Stimulated activated CD8-positive, alpha-beta memory T cell treated with anti-CD3 and anti-CD28 coated beads, Interleukin-4, amount 100 ng/mL, for 1 hour (primary cell): ENCODE measurements at regions not wholly inside any gene's neighbourhood (a gene's known extent, or its start where the extent isn't known, plus 50 kb on each side); places are given as distances from the start of the nearest gene placed in this dataset.
"Not testable (repeated sequence)": the region's sequence is repeated elsewhere in the genome, so short reads cannot be mapped to it uniquely, and the experiment has no call there.

Experiments used
- DNase-seq, 2 donors: peaks; one replicate each; pipeline ENCODE4 v3.0.0-alpha.2; 2020; ENCODE audit warnings: low read depth in 2 of 2, low spot score in 1 of 2

DNA sequence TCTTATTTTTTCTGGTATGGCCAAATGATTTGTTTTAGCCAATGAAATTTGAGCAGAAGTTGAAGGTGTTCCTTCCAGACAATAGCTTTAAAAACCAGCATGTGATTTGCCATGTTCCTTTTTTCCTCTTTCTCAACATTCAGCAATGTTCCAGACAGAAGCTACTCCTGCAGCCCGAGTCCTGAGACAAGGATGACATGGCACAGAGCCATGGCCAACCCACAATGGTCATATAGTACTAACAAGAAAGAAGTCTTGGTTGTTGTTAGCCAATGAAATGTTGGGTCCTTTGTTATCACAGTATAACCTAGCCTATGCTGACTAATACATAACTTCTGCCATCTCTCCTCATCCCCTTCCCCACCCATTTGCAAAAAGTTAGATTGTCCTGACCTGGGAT, 211.1 kb upstream of the STT3B start:
- no peak for DNase-seq

DNA sequence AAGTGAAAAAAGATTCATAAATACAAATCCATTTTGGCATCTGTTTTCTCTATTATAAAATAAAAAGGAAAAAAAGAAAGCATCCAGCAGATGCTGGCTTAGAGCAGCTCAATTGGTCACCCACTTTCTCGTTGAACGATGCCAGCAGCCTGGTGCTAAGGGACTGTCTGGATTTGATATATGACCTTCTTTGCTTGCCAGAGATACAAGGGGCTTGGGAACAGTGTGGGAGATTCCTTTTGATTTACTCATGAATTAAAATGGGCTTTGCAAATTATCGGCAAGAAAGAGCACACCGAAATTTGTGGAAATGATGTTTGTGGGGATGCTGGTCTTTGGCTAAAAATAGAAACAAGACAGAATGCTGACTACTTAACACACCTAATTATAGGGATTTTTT, 210.3 kb upstream of the STT3B start:
- DNase-seq = no peak

DNA sequence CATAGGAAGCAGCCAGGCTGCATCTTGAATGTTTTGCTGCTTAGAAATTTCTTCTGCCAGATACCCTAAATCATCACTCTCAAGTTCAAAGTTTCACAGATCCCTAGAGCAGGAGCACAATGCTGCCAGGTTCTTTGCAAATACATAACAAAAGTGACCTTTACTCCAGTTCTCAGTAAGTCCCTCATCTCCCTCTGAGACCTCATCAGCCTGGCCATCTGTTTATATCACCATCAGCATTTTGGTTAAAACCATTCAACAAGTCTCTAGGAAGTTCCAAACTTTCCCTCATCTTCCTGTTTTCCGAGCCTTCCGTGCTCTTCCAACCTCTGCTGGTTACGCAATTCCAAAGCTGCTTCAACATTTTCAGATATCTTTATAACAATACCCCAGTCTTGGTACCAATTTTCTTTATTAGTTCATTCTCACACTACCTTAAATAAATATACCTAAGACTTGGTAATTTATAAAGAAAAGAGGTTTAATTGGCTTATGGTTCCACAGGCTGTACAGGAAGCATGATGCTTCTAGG, 204.8 kb upstream of the STT3B start:
- not testable (repeated sequence) for DNase-seq

DNA sequence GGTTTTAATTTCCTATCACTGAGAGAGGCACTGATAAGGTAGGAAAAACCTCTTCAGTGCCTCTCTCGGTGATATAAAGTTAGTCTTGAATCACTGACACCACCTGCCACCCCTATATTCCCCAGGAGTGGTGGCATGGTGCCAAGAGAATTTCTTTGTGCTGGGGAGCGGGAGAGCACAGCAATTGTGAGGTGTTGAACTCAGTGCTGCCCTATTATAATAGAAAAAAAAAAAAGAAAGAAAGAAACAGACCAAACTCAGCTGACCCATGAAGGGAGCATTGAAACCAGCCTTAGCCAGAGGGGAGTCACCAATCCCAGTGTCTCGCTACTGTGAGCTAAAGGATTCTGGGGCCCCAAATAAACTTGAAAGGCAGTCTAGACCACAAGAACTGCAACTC, 201.4 kb upstream of the STT3B start:
- DNase-seq = no peak

DNA sequence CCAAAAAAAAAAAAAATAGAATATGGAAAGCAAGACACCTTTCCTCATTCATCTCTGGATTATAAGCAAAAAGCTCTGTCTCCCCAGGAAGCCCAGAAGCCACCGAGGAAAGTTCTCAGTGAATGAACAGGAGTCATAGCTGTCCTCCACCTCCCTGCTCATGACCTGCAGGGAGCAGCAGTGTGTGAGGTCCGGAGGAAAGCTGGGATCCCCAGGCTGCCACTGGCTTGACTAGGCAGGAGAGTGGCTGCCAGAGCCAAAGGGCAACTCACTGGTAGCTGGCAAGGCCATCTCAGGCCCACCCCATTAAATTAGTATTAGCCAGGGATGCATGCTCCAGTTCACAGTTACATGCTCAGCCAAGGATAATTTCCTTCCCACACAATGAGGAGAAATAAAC, 191.6 kb upstream of the STT3B start:
- DNase-seq = no peak

DNA sequence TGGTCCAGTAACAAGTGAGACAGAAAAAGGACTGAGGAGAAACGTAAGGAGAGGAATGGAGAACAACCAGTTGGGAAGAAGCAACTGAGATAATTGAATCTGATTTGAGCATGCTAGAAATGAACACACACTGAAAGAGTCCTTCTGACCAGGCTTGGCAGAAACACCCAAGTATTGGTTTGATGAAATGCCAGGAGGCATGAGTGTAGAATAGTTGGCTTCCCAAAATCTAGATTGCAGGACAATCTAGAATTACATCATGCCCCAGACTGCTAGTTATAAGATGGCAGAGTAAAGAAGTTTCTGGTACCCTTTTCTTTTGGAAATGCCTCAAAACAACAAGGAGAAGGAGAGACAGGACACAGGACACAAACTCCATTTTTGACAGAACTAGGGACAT, 189.7 kb upstream of the STT3B start:
- no peak for DNase-seq

DNA sequence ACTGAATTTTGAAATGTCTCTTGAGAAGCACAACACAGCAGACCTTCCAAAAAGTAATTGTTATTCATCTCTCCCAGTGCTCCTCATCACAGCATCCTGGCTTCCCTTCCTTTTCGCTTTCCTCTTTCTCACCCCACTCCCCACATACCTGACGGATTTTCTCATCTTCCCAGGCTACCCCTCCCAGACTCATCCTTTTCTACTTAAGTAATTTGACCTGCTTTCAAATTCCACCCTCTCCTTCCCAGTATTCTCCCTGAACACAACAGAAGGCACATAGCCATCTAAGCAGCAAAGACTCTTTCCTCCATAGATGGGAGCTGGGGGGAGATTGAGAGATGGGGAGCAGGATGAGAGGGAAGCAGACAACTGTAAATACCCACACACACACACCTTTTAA, 187.1 kb upstream of the STT3B start:
- DNase-seq = no peak

DNA sequence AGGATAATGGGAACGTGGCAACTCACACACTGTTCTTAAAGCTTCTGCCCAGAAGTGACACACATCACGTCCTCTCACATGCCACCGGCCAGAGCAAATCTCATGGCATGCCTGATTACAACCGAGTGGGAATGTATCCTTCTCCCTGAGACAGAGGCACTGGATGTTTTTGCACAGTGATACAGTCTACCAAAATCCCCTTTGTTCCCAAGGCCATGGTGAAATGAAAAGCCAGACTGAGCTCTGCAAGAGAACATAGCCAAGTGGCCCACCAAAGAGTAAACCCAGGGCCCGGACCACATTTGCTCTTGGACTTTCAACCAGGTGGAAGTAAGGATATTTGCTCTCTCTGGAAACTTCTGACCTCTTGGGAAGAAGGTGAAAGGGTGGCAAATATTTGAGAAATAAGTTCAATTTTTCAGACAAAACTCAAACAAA, 186.2 kb upstream of the STT3B start:
- no peak for DNase-seq

DNA sequence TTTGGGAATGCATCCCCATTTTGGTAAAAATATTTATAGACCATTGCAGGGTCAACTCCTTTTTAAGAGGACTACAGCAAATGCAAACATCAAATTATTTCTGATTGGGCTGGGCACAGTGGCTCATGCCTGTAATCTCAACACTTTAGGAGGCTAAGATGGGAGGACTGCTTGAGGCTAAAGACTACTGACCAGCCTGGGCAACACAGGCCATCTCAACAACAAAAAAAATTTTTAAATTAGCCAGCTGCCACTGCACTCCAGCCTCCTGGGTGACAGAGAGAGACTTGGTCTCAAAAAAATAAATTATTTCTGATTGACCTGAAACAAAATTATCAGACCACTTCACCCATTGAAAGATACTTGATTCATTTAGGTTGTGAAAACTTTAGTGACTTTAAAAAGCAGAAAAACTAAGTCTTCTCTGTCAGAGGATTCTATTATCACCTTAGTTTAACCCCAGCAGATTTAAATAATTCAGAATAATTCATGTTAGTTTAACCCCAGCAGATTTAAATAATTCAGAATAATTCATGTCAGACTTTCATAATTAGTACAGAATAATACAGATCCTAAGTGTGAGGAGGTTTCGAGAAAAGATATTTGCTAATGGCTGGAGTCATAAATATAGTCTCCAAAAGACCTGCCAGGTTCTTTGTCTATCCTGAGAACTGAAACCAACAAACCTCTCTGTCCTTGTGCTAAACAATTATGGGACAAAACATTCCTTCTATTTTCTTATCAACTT, 183.6 kb upstream of the STT3B start:
- DNase-seq = no peak

DNA sequence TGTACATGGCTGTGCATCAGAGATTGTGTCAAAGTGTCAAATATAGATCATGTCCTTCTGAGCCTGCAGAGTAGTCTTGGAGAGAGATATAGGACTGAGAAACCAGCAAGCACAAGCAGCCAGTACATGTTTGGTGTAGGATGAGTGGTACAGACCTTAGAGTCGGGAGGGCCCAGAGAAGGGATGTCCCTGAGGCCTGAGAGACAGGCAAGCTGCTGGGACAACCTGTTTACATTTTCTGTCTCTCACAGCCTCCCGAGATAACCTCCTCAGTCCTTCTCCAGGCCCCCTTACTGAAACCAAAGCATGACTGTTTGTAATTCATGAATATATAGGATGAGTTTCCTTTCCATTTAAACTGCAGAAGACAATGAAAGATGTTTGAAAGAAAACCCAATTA, 182.4 kb upstream of the STT3B start:
- no peak for DNase-seq

DNA sequence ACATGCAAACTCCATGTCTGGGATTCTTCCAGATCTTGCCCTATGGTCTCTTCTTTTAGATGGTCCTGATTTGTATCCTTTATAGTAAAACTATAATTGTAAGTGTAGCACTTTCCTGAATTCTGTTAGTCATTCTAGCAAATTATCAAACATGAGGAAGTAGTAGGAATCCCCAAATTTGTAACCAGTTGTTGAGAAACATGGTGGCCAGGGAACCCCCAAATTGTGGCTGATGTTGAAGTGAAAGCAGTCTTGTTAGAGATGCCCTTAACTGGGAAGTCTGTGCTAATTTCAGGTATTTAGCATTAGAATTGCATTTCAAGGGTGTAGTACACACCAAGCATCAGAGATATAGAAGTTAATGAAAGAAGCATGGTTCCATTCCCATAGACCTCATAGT, 180.4 kb upstream of the STT3B start:
- DNase-seq = no peak

DNA sequence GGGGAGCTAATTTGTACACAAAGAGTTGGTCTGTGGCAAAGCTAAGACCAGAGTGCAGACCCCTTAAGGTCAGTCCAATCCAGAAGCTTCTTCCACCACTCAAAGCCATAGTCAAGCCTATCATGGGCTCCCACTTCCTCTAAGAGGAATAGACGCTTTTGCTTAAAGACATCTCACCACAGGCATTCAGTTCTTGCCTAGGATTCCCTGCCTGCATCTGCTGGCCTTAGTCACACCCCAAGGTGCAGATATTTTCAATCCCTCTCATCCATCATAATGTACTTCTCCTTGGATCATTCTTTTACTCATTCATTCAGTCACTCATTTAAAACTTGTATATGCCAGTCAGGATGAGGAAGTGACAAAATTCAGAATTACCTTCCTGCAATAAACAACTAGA, 179.6 kb upstream of the STT3B start:
- DNase-seq = no peak

DNA sequence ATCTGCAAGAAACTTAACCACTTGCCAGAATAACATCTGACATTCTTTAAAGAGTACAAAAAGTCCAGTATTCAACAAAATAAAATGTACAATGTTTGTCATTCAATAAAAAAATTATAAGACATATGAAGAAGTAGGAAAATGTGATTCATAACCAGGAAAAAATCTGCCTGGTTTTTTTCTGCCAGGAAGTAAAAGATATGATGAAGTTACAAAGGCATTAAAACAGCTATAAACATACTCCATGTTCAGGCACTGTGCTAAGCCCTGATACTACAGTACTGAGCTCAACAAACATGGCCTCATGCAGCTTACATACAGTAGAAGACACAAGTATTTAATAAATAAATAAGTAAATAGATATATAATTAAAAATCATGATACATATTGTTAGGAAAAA, 178.4 kb upstream of the STT3B start:
- DNase-seq = no peak

DNA sequence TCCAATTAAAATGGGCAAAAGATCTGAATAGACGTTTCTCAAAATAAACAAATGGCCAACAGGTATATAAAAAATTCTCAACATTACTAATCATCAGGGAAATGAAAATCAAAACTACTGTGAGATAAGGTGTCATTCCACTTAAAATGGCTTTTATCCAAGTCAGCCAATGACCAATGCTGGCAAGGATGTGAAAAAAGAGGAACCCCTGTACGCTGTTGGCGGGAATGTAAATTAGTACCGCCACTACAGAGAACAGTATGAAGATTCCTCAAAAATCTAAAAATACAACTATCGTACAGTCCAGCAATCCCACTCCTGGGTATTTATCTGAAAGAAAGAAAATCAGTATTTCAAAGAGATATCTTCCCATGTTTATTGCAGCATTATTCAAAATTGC, 176.9 kb upstream of the STT3B start:
- no peak for DNase-seq

DNA sequence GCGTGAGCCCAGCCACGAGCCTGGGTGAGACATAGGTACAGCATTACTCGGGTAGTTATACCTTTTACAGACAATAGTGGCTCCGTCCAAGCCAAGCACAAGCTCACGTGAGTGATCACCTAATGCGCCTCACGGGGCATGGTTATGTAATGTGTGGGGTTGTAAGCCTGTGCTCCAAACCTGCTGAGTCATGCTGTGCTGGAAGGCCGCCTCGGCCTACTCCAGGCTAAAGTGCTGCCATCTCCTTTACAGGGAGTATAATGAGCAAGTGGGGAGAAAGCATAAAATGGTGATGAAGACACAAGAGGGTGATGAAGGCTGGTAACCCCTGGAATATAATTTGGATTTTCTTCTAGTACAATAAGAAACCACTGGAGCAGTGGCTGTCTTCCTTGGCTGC, 175.8 kb upstream of the STT3B start:
- DNase-seq = no peak

DNA sequence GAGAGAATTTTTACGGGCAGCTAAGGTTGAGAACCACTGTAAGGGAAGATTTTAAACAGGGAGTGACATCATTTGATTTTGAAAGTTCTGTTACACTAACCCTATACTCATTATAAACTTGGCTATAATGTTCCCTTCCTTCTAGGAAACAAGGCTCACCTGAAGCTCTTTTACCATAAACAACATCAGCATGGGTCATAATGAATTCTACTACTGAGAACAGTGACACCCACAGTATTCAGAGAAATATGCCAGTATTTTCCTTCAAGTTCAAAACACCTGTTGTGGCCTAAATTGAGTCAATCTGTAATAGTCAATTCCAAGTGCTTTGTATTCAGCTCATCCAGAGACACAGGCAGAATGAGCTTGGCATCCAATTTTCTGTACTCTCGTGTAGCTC, 175.3 kb upstream of the STT3B start:
- no peak for DNase-seq

DNA sequence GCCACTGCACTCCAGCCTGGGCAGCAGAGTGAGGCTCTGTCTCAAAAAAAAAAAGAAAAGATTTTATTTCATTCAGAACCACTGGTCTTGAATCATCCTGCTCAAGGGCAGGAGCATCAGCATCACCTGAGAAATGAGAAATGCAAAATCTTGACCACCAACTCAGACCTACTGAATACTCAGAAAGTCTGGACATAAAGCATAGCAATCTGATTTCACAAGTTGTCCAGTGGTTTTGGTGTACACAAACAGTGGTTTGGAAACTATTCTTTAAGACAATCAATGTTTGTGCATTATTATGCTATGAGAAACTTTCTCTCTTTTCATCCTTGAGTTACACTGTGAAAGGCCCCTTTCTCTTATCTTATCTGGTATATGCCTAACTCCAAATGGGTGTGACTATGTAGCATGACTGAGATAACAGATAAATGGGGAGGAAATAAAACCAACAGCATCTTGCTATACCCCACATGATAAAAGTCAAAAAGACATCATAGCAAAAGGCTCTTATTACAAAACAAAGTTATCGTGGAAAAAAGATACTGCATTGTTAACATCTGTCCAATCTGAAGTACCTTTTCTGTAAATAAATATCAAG, 174.2 kb upstream of the STT3B start:
- DNase-seq = no peak

DNA sequence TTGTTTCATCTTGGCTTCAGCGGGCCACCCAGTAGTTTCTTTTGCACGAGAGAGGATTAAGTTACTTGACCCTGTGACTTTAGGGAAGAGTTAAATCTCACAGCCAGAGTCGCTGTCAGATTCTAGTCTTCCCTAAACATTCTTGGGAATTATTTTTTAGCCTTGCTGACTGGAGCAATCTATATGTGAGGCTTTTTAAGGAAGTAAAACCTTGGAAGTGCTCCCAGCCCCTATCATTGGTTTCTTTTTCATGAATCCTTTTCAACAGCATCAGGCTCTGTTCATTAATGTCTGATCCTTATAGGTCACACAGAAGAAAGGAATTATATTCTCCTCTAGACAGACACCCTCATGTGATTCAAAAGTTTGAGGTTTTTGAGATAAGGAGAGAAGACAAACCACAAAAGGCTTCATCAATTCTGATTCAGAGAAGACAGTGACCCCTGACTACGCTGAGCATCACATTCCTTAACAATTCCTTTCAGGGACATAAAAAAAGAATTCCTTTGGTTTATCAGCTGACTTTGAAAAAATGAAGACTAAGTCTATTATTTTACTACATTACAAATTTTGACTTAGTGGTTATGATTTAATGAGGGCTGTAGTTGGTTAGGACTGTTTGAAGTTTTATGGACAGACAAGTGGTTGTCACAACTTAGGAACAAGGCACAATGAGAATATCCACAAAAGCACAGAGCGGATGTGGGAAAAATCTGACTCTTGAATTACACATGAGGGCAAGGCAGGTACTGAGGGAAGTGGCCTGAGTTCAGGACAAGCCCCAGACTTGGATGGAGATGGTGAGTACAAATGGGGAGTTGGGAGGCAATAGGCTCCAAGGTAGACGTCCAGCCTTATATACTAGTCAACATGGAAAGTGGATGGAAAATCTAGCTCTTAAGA, 171.1 kb upstream of the STT3B start:
- no peak for DNase-seq

DNA sequence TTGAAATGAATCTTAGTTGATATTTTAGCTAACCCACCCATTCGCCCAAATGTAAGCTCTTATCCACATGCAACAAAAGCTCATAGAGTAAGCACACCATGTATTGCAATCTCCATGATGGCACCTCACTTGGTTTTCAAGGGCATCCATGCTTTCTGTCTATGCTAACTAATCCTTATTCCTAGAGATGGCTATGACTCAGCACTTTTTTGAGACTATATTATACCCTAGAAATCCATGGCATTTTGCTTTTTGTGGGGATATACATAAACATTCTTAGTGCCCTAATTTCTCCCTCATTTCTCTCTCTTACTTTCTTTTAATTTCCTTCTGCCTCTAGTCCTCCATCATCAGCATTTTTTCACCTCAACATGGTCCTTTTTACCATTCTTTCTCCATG, 168.5 kb upstream of the STT3B start:
- DNase-seq = no peak

DNA sequence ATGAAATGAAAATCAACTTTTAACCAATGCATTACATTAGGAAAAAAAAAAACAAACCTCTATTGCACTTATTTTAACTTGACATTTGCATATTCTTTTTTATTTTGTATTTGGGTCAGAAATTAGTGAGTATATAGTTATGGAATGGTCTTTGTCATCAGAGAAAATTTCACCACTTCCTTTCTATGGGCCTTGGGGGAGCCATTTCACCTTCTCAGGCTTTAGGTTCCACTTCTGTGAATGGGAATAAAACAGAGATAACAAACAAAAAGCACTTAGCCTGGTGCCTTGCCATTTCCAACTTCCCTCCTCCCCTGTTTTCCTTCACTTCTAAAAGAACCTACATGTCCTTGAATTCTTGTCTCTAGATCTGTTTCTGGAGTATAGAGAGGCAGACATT, 168.0 kb upstream of the STT3B start:
- DNase-seq = no peak

DNA sequence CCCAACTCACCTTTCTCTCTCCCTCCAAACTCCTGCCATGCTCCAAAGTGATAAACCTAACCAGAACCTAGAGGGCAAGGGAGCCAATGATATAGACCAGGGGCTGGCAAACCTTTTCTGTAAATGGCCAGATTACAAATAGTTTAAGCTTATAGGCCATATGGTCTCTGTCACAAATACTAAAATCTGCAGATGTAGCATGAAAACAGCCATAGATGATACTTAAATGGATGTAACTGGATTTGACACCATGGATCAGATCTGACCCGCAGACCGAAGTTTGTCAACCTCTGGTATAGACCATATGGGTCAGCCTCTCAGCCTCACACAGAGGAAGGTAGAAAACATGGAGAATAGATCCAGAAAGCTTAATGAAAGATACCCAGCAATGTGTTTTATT, 165.2 kb upstream of the STT3B start:
- no peak for DNase-seq
